ENCODE measurements at regions not wholly inside any gene's neighbourhood (a gene's known extent, or its start where the extent isn't known, plus 50 kb on each side); places are given as distances from the start of the nearest gene placed in this dataset.

DNA sequence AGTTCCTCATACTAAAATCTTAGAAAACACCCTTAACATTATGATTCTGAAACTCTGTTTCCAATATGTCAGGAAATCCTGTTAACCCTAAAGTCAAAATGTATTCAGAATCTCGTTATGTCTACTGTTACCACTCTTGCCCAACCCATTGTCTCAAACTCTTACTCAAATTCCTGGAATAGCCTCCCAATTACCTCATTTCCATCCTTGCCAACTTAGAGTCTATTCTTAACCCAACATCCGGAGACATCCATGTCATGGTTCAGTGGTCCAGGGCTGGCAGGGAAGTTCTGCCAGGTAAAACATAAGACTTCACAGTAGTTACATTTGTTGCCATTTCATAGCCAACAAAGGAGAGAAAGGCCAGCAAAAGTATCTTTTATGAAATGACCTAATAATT is 593.9 kb downstream of the PYDC2 start:
- TF ChIP-seq CTCF (IDR thresholded peaks at IDR 0.05) (no peak), EZH2 (IDR thresholded peaks at IDR 0.05) (no peak)

Measured in neural progenitor cell (in vitro differentiated cells).